Activated T-cell treated with anti-CD3 and anti-CD28 coated beads, Interleukin-2, amount 50 U/mL, for 1 hour (primary cell): ENCODE measurements at regions not wholly inside any gene's neighbourhood (a gene's known extent, or its start where the extent isn't known, plus 50 kb on each side); places are given as distances from the start of the nearest gene placed in this dataset.
"Not testable (repeated sequence)": the region's sequence is repeated elsewhere in the genome, so short reads cannot be mapped to it uniquely, and the experiment has no call there.

Experiments
- DNase-seq: peaks from one replicate; pipeline ENCODE4 v3.0.0-alpha.2; 2020

- no peak for DNase-seq
Measured at GRCh38 chr14:24744641-24745040, 110.7 kb upstream of the GZMB start.

GRCh38 chr14:24741871-24742270 is 107.9 kb upstream of the GZMB start:
- no peak for DNase-seq

GRCh38 chr14:24735984-24736630 is 102.1 kb upstream of the GZMB start:
- no peak for DNase-seq

GRCh38 chr14:24734917-24735500 is 101.0 kb upstream of the GZMB start:
- no peak for DNase-seq

- no peak for DNase-seq
Measured at GRCh38 chr14:24726480-24726879, 92.5 kb upstream of the GZMB start.

- DNase-seq: no peak
Measured at GRCh38 chr14:24725311-24725710, 91.3 kb upstream of the GZMB start.

- no peak for DNase-seq
Measured at GRCh38 chr14:24721775-24722174, 87.8 kb upstream of the GZMB start.

- no peak for DNase-seq
Measured at GRCh38 chr14:24715239-24715638, 81.2 kb upstream of the GZMB start.

GRCh38 chr14:24713404-24713803 is 79.4 kb upstream of the GZMB start:
- no peak for DNase-seq

GRCh38 chr14:24712909-24713308 is 78.9 kb upstream of the GZMB start:
- no peak for DNase-seq

- DNase-seq: no peak
Measured at GRCh38 chr14:24712374-24712773, 78.4 kb upstream of the GZMB start.

GRCh38 chr14:24710403-24711112 is 76.6 kb upstream of the GZMB start:
- DNase-seq: peak; percentile 47

GRCh38 chr14:24708684-24709083 is 74.7 kb upstream of the GZMB start:
- DNase-seq: no peak

- DNase-seq: no peak
Measured at GRCh38 chr14:24706351-24706750, 72.4 kb upstream of the GZMB start.

- DNase-seq: no peak
Measured at GRCh38 chr14:24705840-24706239, 71.8 kb upstream of the GZMB start.

GRCh38 chr14:24701062-24701461 is 67.1 kb upstream of the GZMB start:
- DNase-seq: no peak

GRCh38 chr14:24700511-24700910 is 66.5 kb upstream of the GZMB start:
- no peak for DNase-seq

- DNase-seq: no peak
Measured at GRCh38 chr14:24699052-24699451, 65.1 kb upstream of the GZMB start.

GRCh38 chr14:24696280-24696920 is 62.4 kb upstream of the GZMB start:
- not testable (repeated sequence) for DNase-seq

- no peak for DNase-seq
Measured at GRCh38 chr14:24695265-24696241, 61.6 kb upstream of the GZMB start.

- DNase-seq: no peak
Measured at GRCh38 chr14:24694680-24695079, 60.7 kb upstream of the GZMB start.

- no peak for DNase-seq
Measured at GRCh38 chr14:24693983-24694382, 60.0 kb upstream of the GZMB start.

- DNase-seq: no peak
Measured at GRCh38 chr14:24693353-24693737, 59.4 kb upstream of the GZMB start.
